Mucosa of descending colon (tissue), 3 donors: ENCODE measurements at regions not wholly inside any gene's neighbourhood (a gene's known extent, or its start where the extent isn't known, plus 50 kb on each side); places are given as distances from the start of the nearest gene placed in this dataset.

ENCODE experiments used
- ATAC-seq: fragments of 200-7000 bp; cut with Tn5 transposase; one replicate; pipeline ENCODE4 v1.9.1; 2020; ENCODE audit warnings: mild to moderate bottlenecking, moderate library complexity
- DNase-seq, 3 donors: peaks; one replicate each; pipeline ENCODE4 v3.0.0-alpha.2; 2020
- H3K36me3 ChIP-seq: fragments of 200-600 bp; one replicate; pipeline ENCODE4 v1.8.0; 2021; ENCODE audit warnings: low read depth, mild to moderate bottlenecking
- H3K4me1 ChIP-seq: fragments of 200-600 bp; one replicate; pipeline ENCODE4 v1.8.0; 2021; ENCODE audit warnings: low read depth, mild to moderate bottlenecking
- H3K4me3 ChIP-seq: fragments of 200-600 bp; one replicate; pipeline ENCODE4 v1.8.0; 2021; ENCODE audit warnings: mild to moderate bottlenecking
- H3K9me3 ChIP-seq: fragments of 200-600 bp; one replicate; pipeline ENCODE4 v1.8.0; 2021; ENCODE audit warnings: mild to moderate bottlenecking
- intact Hi-C, 2 donors: fragments of 100-400 bp; cut with DNase I in 1 of 2; cut with micrococcal nuclease in 1 of 2; formaldehyde crosslinking; loops; one replicate each; pipeline versions ENCODE4 v1.11.0 to v1.11.1; 2022; cut with DNase I, micrococcal nuclease
- TF ChIP-seq, protein P1 (sequence below): fragments of 200-600 bp; IDR thresholded peaks from one replicate; pipeline ENCODE4 v1.8.0; 2022; ENCODE audit warnings: antibody characterized with exemption, mild to moderate bottlenecking
- donor health status: DM: no; HTN: no; CAD: no; lungs with moderate emphysema.
- donor health status: DM: no; HTN: no; CAD: no.
- donor health status: DM: no; HTN: yes; CAD: no.

DNA sequence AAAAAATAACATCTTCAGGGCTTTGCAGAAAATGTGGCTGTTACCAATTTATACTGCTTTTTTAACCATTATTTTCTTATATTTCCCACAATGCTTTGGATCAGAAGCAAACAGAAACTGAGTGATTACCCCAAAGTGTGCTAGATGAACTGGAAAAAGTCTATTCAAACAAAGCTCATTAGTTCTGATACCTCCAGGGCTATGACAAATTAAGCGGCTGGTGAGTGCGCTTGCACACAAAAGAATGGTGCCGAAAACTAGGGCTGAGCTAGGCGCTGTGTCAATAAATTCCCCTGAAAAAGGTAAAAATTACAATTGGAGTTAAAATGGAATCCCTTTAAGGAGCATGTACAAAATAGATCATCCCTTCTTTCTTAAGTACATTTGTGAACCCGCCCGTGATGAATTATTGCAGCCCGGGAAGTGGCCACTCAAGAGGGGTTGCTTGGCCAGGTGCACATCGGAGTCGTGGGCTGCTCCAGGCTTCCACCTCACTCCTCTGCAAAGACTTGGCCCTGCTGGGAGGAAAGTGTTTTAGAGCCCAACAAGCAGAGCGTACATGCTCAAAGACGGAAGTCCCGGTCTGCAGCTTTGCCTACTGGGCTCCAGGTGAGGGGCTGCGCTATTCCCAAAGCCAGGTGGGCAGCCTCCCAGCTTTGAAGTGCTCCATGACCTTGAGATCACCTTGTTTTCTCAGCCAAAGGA is 164.0 kb upstream of the ZNF507 start:
- DNase-seq: no peak
- intact Hi-C loops: no loop called here
- Histone ChIP-seq H3K9me3 (no peaks in the 10 kb centered on the region), H3K36me3 (no peaks in the 10 kb centered on the region), H3K4me3 (no peak overlapping the region), H3K4me1 (no peaks in the 10 kb centered on the region)
- TF ChIP-seq, protein P1, sequence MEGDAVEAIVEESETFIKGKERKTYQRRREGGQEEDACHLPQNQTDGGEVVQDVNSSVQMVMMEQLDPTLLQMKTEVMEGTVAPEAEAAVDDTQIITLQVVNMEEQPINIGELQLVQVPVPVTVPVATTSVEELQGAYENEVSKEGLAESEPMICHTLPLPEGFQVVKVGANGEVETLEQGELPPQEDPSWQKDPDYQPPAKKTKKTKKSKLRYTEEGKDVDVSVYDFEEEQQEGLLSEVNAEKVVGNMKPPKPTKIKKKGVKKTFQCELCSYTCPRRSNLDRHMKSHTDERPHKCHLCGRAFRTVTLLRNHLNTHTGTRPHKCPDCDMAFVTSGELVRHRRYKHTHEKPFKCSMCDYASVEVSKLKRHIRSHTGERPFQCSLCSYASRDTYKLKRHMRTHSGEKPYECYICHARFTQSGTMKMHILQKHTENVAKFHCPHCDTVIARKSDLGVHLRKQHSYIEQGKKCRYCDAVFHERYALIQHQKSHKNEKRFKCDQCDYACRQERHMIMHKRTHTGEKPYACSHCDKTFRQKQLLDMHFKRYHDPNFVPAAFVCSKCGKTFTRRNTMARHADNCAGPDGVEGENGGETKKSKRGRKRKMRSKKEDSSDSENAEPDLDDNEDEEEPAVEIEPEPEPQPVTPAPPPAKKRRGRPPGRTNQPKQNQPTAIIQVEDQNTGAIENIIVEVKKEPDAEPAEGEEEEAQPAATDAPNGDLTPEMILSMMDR: no peak
- no peak for ATAC-seq

DNA sequence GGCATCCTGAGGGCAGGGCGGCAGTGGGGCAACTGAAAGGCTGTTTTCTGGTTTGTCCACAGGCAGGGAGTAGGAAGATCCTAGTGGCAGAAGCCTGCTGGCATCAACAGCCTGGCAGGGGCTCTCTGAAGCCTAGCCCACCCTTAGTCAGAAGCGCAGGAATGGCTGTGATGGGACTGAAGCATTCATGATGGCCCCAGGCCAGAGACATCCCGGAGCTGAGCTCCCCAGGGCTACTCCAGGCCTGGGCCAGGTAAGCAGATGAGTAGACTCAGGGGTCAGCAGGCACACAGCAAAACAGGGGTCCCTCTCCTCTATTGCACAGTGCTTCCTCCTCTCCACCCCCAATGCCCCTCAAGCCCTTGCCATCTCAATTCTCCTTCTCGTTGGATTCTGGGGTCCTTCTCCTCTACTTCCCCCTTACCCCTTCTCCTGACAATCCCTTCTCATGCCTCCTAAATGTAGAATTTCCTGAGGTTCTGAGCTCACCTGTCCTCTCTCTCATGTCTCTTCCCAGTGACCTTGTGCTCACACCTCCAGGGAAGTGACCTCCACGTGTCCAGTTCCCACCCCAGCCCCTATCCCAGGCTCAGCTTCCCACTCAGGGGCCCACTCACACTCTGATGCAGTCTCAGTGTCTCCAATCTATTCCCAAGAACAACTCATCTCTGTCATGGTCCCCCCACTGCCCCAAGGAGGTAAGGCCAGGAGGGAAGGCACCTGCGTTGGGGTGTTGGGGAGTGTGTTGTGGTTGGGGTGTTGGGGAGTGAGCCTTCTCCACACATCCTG is 158.7 kb upstream of the ZNF507 start:
- H3K9me3 ChIP-seq: no peaks in the 10 kb centered on the region
- ATAC-seq (no peak), DNase-seq (no peak)
- H3K36me3 ChIP-seq: no peaks in the 10 kb centered on the region
- intact Hi-C loops: no loop called here
- H3K4me3 ChIP-seq: no peak overlapping the region
- H3K4me1 ChIP-seq: no peaks in the 10 kb centered on the region
- TF ChIP-seq, protein P1: no peak

DNA sequence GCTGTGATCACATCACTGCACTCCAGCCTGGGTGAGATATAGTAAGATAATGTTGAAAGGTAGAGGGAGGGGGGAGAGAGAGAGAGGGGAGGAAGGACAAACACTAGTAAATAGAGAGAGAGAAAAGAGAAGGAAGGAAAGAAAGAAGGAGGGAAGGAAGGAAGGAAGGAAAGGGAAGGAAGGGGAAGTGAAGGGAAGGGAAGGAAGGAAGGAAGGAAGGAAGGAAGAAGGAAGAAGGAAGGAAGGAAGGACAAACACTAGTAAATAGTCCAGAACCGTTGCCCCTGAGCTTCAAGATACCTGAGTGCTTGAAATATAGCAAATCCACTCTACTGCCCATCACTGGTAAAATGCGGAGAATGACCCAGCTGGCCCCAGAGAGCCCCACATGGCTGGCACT is 156.5 kb upstream of the ZNF507 start:
- intact Hi-C loops: no loop called here
- Histone ChIP-seq H3K4me1 (no peaks in the 10 kb centered on the region), H3K9me3 (no peaks in the 10 kb centered on the region), H3K36me3 (no peaks in the 10 kb centered on the region), H3K4me3 (no peak overlapping the region)
- no peak for DNase-seq
- ATAC-seq: no peak
- TF ChIP-seq, protein P1: no peak

DNA sequence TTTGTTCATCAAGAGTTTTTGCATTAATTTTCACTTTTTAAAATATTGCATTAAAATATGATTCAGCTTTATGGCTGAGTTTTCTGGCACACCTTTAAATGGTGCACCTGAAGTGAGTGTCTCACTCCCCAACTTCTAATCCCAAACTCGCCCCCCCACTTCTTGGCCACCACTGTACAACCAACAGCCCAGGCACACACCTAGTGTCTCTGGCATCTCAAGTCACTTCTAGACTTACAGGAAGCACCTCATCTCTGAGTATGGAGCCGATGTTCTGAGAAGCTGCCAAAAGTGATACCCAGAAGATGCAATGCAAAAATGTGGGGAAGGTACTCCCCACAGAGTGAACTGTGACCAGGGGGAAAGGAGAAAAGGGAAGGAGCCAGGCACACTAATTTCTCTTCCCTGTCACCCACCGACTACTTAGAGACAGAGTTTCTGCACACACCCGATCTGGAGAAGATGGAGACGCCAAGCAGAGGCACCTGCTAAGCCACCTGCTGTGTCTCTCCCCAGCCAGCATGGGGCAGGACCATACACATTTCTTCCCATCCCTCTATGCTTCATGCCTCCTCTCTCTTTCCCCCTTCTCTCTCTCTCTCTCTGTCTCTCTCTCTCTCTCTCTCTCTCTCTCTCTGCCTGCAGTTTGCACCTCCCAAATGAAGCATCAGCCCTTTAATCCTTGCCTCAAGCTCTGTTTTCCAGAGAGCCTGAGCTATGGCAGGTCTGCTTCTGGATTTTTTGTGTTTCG is 155.3 kb upstream of the ZNF507 start:
- no peak for ATAC-seq
- intact Hi-C loops: no loop called here
- no peaks in the 10 kb centered on the region for H3K36me3 ChIP-seq
- no peak overlapping the region for H3K4me3 ChIP-seq
- no peak for DNase-seq
- no peaks in the 10 kb centered on the region for H3K4me1 ChIP-seq
- no peaks in the 10 kb centered on the region for H3K9me3 ChIP-seq
- TF ChIP-seq, protein P1: no peak

DNA sequence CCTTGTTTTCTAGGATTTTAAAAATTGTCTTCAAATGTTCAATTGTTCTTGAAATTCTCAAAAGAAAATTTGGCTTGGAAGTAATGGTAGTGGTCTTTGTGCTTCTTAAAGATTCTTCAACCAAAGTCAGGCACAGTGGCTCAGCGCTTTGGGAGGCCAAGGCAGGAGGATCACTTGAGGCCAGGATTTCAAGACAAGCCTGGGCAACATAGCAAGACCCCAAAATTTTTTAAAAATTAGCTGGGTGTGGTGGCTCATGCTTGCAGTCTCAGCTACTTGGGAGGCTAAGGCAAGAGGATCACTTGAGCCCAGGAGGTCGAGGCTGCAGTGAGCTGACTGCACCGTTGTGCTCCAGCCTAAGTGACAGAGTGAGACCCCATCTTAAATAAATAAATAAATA is 153.5 kb upstream of the ZNF507 start:
- ATAC-seq (no peak), DNase-seq (no peak)
- Histone ChIP-seq H3K9me3 (no peaks in the 10 kb centered on the region), H3K36me3 (no peaks in the 10 kb centered on the region), H3K4me1 (no peaks in the 10 kb centered on the region), H3K4me3 (no peak overlapping the region)
- TF ChIP-seq, protein P1: no peak
- intact Hi-C loops: no loop called here
